NT2/D1 (cell line): ENCODE measurements at regions not wholly inside any gene's neighbourhood (a gene's known extent, or its start where the extent isn't known, plus 50 kb on each side); places are given as distances from the start of the nearest gene placed in this dataset.

Experiments
- DNase-seq: peaks from one replicate; pipeline ENCODE4 v3.0.0-alpha.2; 2011; ENCODE audit warnings: low read depth, low spot score
- H3K27me3 ChIP-seq: 2 replicates; pipeline ENCODE4 v1.6.0; 2011; ENCODE audit warnings: mild to moderate bottlenecking; ENCODE audit not compliant: insufficient read length, insufficient read depth
- H3K36me3 ChIP-seq: 2 replicates; pipeline ENCODE4 v1.6.1; 2011; ENCODE audit warnings: mild to moderate bottlenecking, low read length, mixed read lengths; ENCODE audit not compliant: insufficient read depth, insufficient read length
- H3K4me1 ChIP-seq: 2 replicates; pipeline ENCODE4 v1.5.1; 2011; ENCODE audit not compliant: insufficient read depth, insufficient read length
- H3K4me3 ChIP-seq: 2 replicates; pipeline ENCODE4 v1.5.1; 2011; ENCODE audit warnings: low read depth; ENCODE audit not compliant: insufficient read length
- H3K9ac ChIP-seq: 2 replicates; pipeline ENCODE4 v1.6.0; 2011; ENCODE audit warnings: low read depth; ENCODE audit not compliant: insufficient read length
- H3K9me3 ChIP-seq: 2 replicates; pipeline ENCODE4 v1.5.1; 2011; ENCODE audit warnings: mild to moderate bottlenecking, low read length; ENCODE audit not compliant: insufficient read depth
- SUZ12 ChIP-seq: IDR thresholded peaks from 2 replicates; pipeline ENCODE4 v1.6.1; 2011; ENCODE audit not compliant: insufficient read length, insufficient read depth; ENCODE audit errors: extremely low read depth
- YY1 ChIP-seq: IDR thresholded peaks from 2 replicates; pipeline ENCODE4 v1.6.1; 2011; ENCODE audit not compliant: insufficient read length, insufficient read depth
- ZNF274 ChIP-seq: IDR thresholded peaks from 2 replicates; pipeline ENCODE4 v1.6.1; 2011; ENCODE audit warnings: mild to moderate bottlenecking, low read depth, low read length

GRCh38 chr13:32866921-32867320 lies 149.3 kb upstream of the KL start:
- DNase-seq, result no peak
- TF ChIP-seq YY1, result no peak
- no peak for TF ChIP-seq SUZ12
- no peak for TF ChIP-seq ZNF274
- no peaks in the 10 kb centered on the region for H3K4me1 ChIP-seq
- no peak overlapping the region for H3K4me3 ChIP-seq
- peaks cover 2% of the 10 kb centered on the region; the same call in 1 of the 2 replicates for H3K9me3 ChIP-seq
- H3K27me3 ChIP-seq, result no peaks in the 10 kb centered on the region
- H3K9ac ChIP-seq, result no peak overlapping the region
- H3K36me3 ChIP-seq, result no peaks in the 10 kb centered on the region

DNA sequence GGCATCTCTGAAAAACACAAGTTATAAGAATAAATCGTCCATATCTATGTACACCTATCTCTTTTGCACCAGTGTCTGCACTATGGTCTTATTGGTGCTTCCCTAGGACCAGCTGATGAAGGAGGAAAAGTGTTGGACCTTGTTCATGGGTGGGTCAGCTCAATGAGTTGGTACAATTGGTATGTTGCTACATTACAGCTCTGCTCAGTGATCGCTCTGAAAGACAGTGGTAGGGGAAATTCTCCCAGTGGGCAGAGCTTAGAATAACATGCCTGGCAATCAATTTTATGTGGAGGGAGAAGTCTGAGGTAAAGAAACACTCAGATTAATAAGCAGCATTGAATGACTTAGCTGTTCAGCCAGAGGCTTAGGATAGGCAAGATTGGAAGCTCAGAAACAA lies 138.7 kb upstream of the KL start:
- Histone ChIP-seq H3K9me3 (no peaks in the 10 kb centered on the region), H3K4me1 (no peaks in the 10 kb centered on the region), H3K9ac (no peak overlapping the region), H3K27me3 (no peaks in the 10 kb centered on the region), H3K4me3 (no peak overlapping the region), H3K36me3 (no peaks in the 10 kb centered on the region)
- TF ChIP-seq YY1 (no peak), SUZ12 (no peak), ZNF274 (no peak)
- no peak for DNase-seq

DNA sequence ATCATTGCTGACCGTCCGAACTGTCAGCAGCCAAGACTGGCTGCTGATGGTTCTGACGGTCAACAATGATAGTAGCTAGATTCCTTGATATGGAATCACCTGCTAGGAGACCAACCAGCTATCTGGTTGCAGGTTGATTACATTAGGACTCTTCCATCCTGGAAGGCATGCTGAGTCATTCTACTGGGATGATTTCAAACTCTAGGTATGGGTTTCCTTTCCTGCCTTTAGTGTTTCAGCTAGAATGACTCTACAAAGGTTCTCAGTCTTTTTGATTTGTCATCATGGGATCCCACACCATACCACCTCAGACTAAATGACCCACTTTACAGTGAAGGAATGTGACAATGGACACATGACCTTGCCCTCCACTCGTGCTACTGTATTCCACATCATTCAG lies 138.1 kb upstream of the KL start:
- DNase-seq, result no peak
- Histone ChIP-seq H3K9ac (no peak overlapping the region), H3K9me3 (no peaks in the 10 kb centered on the region), H3K27me3 (no peaks in the 10 kb centered on the region), H3K4me3 (no peak overlapping the region), H3K36me3 (no peaks in the 10 kb centered on the region), H3K4me1 (no peaks in the 10 kb centered on the region)
- TF ChIP-seq SUZ12, result no peak
- TF ChIP-seq YY1, result no peak
- TF ChIP-seq ZNF274, result no peak

DNA sequence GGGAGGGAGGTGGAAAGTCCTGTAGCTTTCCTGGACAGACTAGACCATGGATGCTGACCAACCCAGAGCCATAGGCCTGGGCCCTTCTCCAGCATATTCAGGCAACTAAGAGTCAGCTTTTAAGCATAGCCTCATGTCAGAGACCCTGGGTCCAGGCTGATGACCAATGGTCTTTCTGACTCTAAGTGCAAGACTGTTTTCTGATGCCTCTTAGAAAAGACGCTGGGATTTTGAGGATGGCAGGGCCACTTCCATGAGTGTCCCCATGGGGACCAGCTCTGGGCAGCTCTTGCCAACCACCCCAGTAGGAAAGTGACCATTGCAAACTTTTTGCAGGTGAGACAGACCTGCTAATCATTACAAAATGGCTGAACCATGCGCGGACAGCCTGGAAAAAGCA lies 135.6 kb upstream of the KL start:
- TF ChIP-seq ZNF274, result no peak
- no peak for TF ChIP-seq SUZ12
- TF ChIP-seq YY1, result no peak
- H3K4me1 ChIP-seq, result no peaks in the 10 kb centered on the region
- H3K4me3 ChIP-seq, result no peak overlapping the region

GRCh38 chr13:32881074-32881776 lies 135.0 kb upstream of the KL start:
- H3K36me3 ChIP-seq, result no peaks in the 10 kb centered on the region
- no peak overlapping the region for H3K4me3 ChIP-seq
- no peaks in the 10 kb centered on the region for H3K9me3 ChIP-seq
- no peak for TF ChIP-seq SUZ12
- TF ChIP-seq YY1, result no peak
- no peak for TF ChIP-seq ZNF274
- no peaks in the 10 kb centered on the region for H3K27me3 ChIP-seq
- no peak for DNase-seq
- H3K4me1 ChIP-seq, result no peaks in the 10 kb centered on the region
- H3K9ac ChIP-seq, result no peak overlapping the region

More for the DNA sequence above, 135.6 kb upstream of the KL start:
- H3K9me3 ChIP-seq, result no peaks in the 10 kb centered on the region
- H3K36me3 ChIP-seq, result no peaks in the 10 kb centered on the region
- DNase-seq, result no peak
- H3K27me3 ChIP-seq, result no peaks in the 10 kb centered on the region
- no peak overlapping the region for H3K9ac ChIP-seq

DNA sequence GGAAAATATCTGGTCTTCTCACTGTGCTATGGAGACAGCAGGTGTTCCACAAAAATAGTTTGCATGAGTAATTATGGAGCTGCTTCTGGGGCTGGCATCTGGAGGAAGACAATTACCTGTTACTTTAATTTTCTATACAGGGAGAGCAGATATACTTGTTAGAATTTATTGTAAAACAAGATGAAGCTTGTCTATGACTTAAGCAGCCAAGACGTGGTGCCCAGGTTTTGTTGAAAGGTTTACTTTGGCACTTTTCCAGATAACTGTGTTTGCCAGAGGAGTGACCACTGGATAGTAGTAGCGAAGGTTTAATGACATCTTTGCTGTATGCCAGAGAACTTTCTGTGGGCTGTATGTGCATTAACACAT lies 134.5 kb upstream of the KL start:
- TF ChIP-seq SUZ12 (no peak), YY1 (no peak)
- Histone ChIP-seq H3K4me3 (no peak overlapping the region), H3K27me3 (no peaks in the 10 kb centered on the region), H3K36me3 (no peaks in the 10 kb centered on the region), H3K9me3 (no peaks in the 10 kb centered on the region), H3K9ac (no peak overlapping the region), H3K4me1 (no peaks in the 10 kb centered on the region)
- DNase-seq, result no peak

DNA sequence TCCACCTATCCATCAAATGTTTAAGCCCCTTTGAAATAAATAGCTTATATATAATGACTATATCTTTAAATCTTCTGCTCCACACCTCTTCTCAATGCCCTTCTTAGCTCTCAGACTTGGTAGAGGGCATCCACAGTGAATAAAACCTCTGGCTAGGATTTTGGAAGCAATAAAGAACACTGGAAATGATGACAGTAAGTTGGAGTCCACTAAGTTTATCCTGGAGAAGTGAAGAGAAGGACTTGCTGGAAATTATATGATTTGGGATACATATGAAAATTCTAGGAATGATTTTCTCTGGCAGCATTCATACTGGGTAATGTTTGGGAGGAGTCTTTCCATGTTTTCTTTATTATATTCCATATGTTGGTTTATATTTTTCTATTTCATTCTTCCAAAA lies 133.5 kb upstream of the KL start:
- no peaks in the 10 kb centered on the region for H3K36me3 ChIP-seq
- peaks cover 6% of the 10 kb centered on the region; the same call in 1 of the 2 replicates for H3K9me3 ChIP-seq
- H3K9ac ChIP-seq, result no peak overlapping the region
- no peaks in the 10 kb centered on the region for H3K27me3 ChIP-seq
- H3K4me1 ChIP-seq, result no peaks in the 10 kb centered on the region
- H3K4me3 ChIP-seq, result no peak overlapping the region
- no peak for DNase-seq
- TF ChIP-seq SUZ12 (no peak), YY1 (no peak), ZNF274 (no peak)

DNA sequence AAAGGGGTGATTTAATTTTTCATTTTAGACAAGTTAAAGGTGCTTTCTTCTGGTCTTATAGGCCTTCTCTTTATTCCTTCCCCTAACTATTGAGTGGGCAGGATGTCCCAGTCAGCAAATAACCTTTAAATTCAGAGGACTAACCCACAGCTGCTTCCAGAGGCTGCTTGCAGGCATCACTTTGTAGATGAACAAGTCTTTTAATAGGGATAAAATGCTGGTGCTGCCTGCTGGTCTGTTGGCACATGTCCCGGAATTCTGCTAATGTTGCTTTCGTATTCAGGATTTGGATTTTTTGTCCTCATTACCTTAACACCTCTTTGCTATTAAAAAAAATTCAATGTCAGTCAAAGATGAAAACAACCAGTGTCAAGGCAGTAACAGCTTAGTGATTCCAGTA lies 132.7 kb upstream of the KL start:
- DNase-seq, result no peak
- Histone ChIP-seq H3K9me3 (peaks cover 11% of the 10 kb centered on the region; the same call in 1 of the 2 replicates), H3K4me3 (no peak overlapping the region), H3K27me3 (no peaks in the 10 kb centered on the region), H3K36me3 (no peaks in the 10 kb centered on the region), H3K9ac (no peak overlapping the region), H3K4me1 (no peaks in the 10 kb centered on the region)
- TF ChIP-seq ZNF274, result no peak
- TF ChIP-seq YY1, result no peak
- TF ChIP-seq SUZ12, result no peak
